ENCODE measurements at regions not wholly inside any gene's neighbourhood (a gene's known extent, or its start where the extent isn't known, plus 50 kb on each side); places are given as distances from the start of the nearest gene placed in this dataset.

DNA sequence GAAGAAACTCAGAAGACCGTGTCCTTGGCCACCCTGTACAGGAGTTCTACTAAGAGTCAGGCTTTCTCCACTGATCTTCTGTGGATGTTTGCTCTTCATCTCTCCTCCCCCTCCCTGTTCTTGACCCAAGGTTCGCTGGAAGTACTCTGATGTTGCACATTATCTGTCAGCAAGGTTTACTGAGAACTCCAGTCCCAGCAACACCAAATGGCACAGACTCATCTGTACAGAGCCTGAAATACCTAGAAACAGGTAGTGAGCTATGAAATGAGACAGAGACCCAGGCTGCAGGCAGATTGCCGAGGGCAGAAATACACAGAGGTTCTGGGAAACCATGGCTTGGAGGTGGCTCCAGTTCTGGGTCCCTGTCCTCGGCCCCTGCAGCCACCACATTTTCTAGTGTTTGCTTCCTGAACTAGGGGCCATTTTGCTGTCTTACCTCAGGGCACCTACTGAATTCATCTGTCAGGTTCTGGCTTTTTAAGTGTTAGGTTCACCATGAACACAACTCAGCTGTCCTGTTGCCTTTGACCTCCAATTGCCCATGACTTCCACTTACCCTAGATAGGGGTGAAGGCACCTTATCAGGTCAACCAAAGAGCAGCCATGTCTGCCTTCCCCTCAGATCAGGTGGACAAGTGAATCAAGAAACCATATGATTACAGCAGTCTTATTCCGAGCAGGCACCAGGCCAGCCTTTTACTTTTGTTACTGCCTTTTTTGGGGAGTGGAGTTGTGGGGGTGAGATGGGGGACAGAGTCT is 92.2 kb downstream of the CDC7 start:
- TF ChIP-seq, protein P1, sequence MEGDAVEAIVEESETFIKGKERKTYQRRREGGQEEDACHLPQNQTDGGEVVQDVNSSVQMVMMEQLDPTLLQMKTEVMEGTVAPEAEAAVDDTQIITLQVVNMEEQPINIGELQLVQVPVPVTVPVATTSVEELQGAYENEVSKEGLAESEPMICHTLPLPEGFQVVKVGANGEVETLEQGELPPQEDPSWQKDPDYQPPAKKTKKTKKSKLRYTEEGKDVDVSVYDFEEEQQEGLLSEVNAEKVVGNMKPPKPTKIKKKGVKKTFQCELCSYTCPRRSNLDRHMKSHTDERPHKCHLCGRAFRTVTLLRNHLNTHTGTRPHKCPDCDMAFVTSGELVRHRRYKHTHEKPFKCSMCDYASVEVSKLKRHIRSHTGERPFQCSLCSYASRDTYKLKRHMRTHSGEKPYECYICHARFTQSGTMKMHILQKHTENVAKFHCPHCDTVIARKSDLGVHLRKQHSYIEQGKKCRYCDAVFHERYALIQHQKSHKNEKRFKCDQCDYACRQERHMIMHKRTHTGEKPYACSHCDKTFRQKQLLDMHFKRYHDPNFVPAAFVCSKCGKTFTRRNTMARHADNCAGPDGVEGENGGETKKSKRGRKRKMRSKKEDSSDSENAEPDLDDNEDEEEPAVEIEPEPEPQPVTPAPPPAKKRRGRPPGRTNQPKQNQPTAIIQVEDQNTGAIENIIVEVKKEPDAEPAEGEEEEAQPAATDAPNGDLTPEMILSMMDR (IDR thresholded peaks at IDR 0.05), result no peak
- no peak for TF ChIP-seq POLR2A (IDR thresholded peaks at IDR 0.05)
